Mesothelial cell of epicardium (in vitro differentiated cells): ENCODE measurements at regions not wholly inside any gene's neighbourhood (a gene's known extent, or its start where the extent isn't known, plus 50 kb on each side); places are given as distances from the start of the nearest gene placed in this dataset.
A peak's percentile ranks its signal among the peaks of the same experiment; 100 is the strongest.

Experiments used
- DNase-seq, 2 experiments: peaks; one replicate each; pipeline ENCODE4 v3.0.0; 2021; ENCODE audit warnings: low spot score in 2 of 2; ENCODE audit not compliant: unreplicated experiment in 2 of 2
- H3K27ac Mint-ChIP-seq: 2 replicates; pipeline ENCODE4 v1.8.0; 2021; ENCODE audit warnings: mixed read lengths
- H3K27me3 Mint-ChIP-seq: 2 replicates; pipeline ENCODE4 v1.8.0; 2021; ENCODE audit warnings: low read depth, mixed read lengths
- H3K36me3 Mint-ChIP-seq: 2 replicates; pipeline ENCODE4 v1.8.0; 2021; ENCODE audit warnings: mixed read lengths
- H3K4me1 Mint-ChIP-seq: 2 replicates; pipeline ENCODE4 v1.8.0; 2021; ENCODE audit warnings: mixed read lengths
- H3K4me3 Mint-ChIP-seq: 2 replicates; pipeline ENCODE4 v1.8.0; 2021; ENCODE audit warnings: mild to moderate bottlenecking, moderate library complexity, mixed read lengths
- H3K9me3 Mint-ChIP-seq: 2 replicates; pipeline ENCODE4 v1.8.0; 2021; ENCODE audit warnings: mixed read lengths
- CTCF ChIP-seq: fragments of 200-600 bp; sonication (generic); IDR thresholded peaks from one replicate; pipeline ENCODE4 v1.5.0; 2021; ENCODE audit warnings: antibody characterized with exemption; ENCODE audit not compliant: unreplicated experiment

GRCh38 chr12:85616201-85616600 lies 220.0 kb downstream of the RASSF9 start:
- peaks cover 3% of the 10 kb centered on the region for H3K36me3 Mint-ChIP-seq
- no peak overlapping the region for H3K4me3 Mint-ChIP-seq
- no peak for TF ChIP-seq CTCF
- H3K27ac Mint-ChIP-seq: no peak overlapping the region
- H3K9me3 Mint-ChIP-seq: peaks cover under 1% of the 10 kb centered on the region
- H3K4me1 Mint-ChIP-seq: peaks cover 18% of the 10 kb centered on the region
- no peaks in the 10 kb centered on the region for H3K27me3 Mint-ChIP-seq
- DNase-seq: no peak

- Mint-ChIP-seq H3K27ac (peak overlapping the region; percentile 13), H3K27me3 (no peaks in the 10 kb centered on the region), H3K4me1 (peaks cover 28% of the 10 kb centered on the region), H3K4me3 (no peak overlapping the region), H3K9me3 (no peaks in the 10 kb centered on the region), H3K36me3 (no peaks in the 10 kb centered on the region)
- no peak for TF ChIP-seq CTCF
- DNase-seq: no peak
Observed at GRCh38 chr12:85617307-85618091, 218.7 kb downstream of the RASSF9 start.

GRCh38 chr12:85621041-85621440 lies 215.2 kb downstream of the RASSF9 start:
- Mint-ChIP-seq H3K4me3 (no peak overlapping the region), H3K27ac (peak overlapping the region; percentile 22), H3K27me3 (no peaks in the 10 kb centered on the region), H3K4me1 (peaks cover 33% of the 10 kb centered on the region), H3K9me3 (no peaks in the 10 kb centered on the region), H3K36me3 (no peaks in the 10 kb centered on the region)
- no peak for DNase-seq
- TF ChIP-seq CTCF: no peak

GRCh38 chr12:85623763-85624162 lies 212.4 kb downstream of the RASSF9 start:
- no peak for DNase-seq
- H3K27ac Mint-ChIP-seq: no peak overlapping the region

GRCh38 chr12:85625467-85625866 lies 210.7 kb downstream of the RASSF9 start:
- Mint-ChIP-seq H3K27me3 (no peaks in the 10 kb centered on the region), H3K36me3 (no peaks in the 10 kb centered on the region), H3K27ac (no peak overlapping the region), H3K4me3 (no peak overlapping the region), H3K9me3 (peaks cover 3% of the 10 kb centered on the region), H3K4me1 (peaks cover 31% of the 10 kb centered on the region)
- no peak for TF ChIP-seq CTCF
- DNase-seq: no peak

More at GRCh38 chr12:85623763-85624162, 212.4 kb downstream of the RASSF9 start:
- H3K4me3 Mint-ChIP-seq: no peak overlapping the region
- no peaks in the 10 kb centered on the region for H3K27me3 Mint-ChIP-seq
- H3K36me3 Mint-ChIP-seq: no peaks in the 10 kb centered on the region
- peaks cover 32% of the 10 kb centered on the region for H3K4me1 Mint-ChIP-seq
- no peak for TF ChIP-seq CTCF
- H3K9me3 Mint-ChIP-seq: peaks cover 3% of the 10 kb centered on the region
